Mammary epithelial cell (primary cell): ENCODE measurements at regions not wholly inside any gene's neighbourhood (a gene's known extent, or its start where the extent isn't known, plus 50 kb on each side); places are given as distances from the start of the nearest gene placed in this dataset.

Experiments used
- CTCF ChIP-seq, 2 donors: IDR thresholded peaks in 1 of 2; conservative IDR thresholded peaks in 1 of 2; 2 replicates each; pipeline ENCODE4 v1.5.1; 2011 to 2012; ENCODE audit warnings: inconsistent platforms in 2 of 2, low read length in 2 of 2, mild to moderate bottlenecking in 2 of 2, control low read depth in 1 of 2, low read depth in 1 of 2; ENCODE audit not compliant: insufficient read depth in 1 of 2; ENCODE audit errors: extremely low read depth in 1 of 2
- EZH2 ChIP-seq: IDR thresholded peaks from 2 replicates; pipeline ENCODE4 v1.6.1; 2012; ENCODE audit warnings: low read length, inconsistent platforms, borderline replicate concordance

DNA sequence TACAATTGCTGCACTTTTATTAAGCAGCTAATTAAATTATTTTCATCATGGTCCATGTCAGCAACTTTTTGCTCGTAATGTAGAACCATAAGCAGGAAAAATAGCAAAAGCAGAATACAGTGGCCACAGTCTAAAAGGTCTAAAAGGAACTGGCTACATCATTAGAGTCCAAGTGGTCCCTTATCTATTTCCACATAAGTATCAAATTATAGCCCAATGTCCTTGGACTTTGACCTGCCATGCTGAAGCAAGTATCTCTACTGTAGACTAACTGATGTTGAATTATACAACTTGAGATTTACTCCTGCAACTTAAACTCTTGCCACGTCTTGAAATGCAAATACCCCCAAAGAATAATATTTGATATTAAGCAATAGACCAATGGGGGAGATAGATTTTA is 68.8 kb downstream of the OXGR1 start:
- TF ChIP-seq CTCF (conservative IDR thresholded peaks at IDR 0.05 in 1 of 2, IDR thresholded peaks at IDR 0.05 in 1 of 2; ENCODE audit: extremely low read depth in 1 of 2, insufficient read depth in 1 of 2, low read depth in 1 of 2, low read length in 2 of 2) (no peak), EZH2 (no peak)
